ENCODE measurements at regions not wholly inside any gene's neighbourhood (a gene's known extent, or its start where the extent isn't known, plus 50 kb on each side); places are given as distances from the start of the nearest gene placed in this dataset.

GRCh38 chr13:50250401-50250800 is 235.2 kb downstream of the KCNRG start:
- Histone ChIP-seq H3K4me2 (ENCODE audit: insufficient read depth, insufficient read length, low read length) (no peak overlapping the region), H3K4ac (ENCODE audit: low read depth, low read length) (no peak overlapping the region), H2BK20ac (ENCODE audit: low read depth, low read length, poor library complexity, severe bottlenecking) (no peak overlapping the region), H4K91ac (ENCODE audit: insufficient read length, low read depth, low read length) (no peak overlapping the region), H3K9me3 (ENCODE audit: control insufficient read depth, low read depth, low read length) (no peaks in the 10 kb centered on the region), H2BK5ac (ENCODE audit: insufficient read length, low read length) (no peak overlapping the region), H3K56ac (ENCODE audit: insufficient read length, low read depth, low read length) (no peak overlapping the region), H2AFZ (ENCODE audit: low read length) (no peak overlapping the region), H2BK15ac (ENCODE audit: low read depth, low read length) (no peak overlapping the region), H3K4me1 (ENCODE audit: insufficient read depth, low read length) (no peaks in the 10 kb centered on the region), H2BK12ac (ENCODE audit: insufficient read length, low read depth, low read length) (no peak overlapping the region), H3K27me3 (ENCODE audit: insufficient read depth, low read length) (no peaks in the 10 kb centered on the region), H3K9ac (ENCODE audit: extremely low read depth, insufficient read length, low read length) (no peak overlapping the region), H3K27ac (ENCODE audit: insufficient read length, low read depth, low read length) (no peak overlapping the region), H3K23me2 (ENCODE audit: insufficient read length, low read depth, low read length, poor library complexity, severe bottlenecking) (no peaks in the 10 kb centered on the region), H4K20me1 (ENCODE audit: control insufficient read depth, insufficient read depth, insufficient read length) (no peaks in the 10 kb centered on the region), H3T11ph (ENCODE audit: low read length) (no peak overlapping the region), H4K8ac (replicated peaks; ENCODE audit: insufficient read length, low read depth, low read length) (no peak overlapping the region), H3K18ac (ENCODE audit: insufficient read length, low read depth, low read length) (no peak overlapping the region), H3K79me2 (ENCODE audit: insufficient read depth, low read length) (no peaks in the 10 kb centered on the region), H4K5ac (ENCODE audit: insufficient read length, low read depth, low read length) (no peak overlapping the region), H3K23ac (ENCODE audit: insufficient read length, low read depth, low read length) (no peak overlapping the region), H3K79me1 (ENCODE audit: insufficient read depth, low read depth, low read length, poor library complexity, severe bottlenecking) (no peaks in the 10 kb centered on the region), H2AK5ac (ENCODE audit: insufficient read length, low read length) (no peak overlapping the region), H2BK120ac (ENCODE audit: low read depth, low read length, poor library complexity, severe bottlenecking) (no peak overlapping the region), H3K14ac (ENCODE audit: insufficient read depth, low read length) (no peak overlapping the region)
- no peak for DNase-seq
- no peak for TF ChIP-seq CTCF (conservative IDR thresholded peaks at IDR 0.05)
- peaks cover 8 to 12% of the 10 kb centered on the region in 2 experiments for H3K4me1 Mint-ChIP-seq
- H3K9me3 Mint-ChIP-seq, result no peaks in the 10 kb centered on the region
- WGBS (ENCODE audit: extremely low coverage, insufficient read length, low lambda C conversion rate), result no CpG with 5 or more reads among the region's 7 CpGs
- H3K27ac Mint-ChIP-seq, result no peak overlapping the region
- H3K36me3 Mint-ChIP-seq (ENCODE audit: insufficient read depth in 1 of 3, low read depth in 3 of 3), result no peaks in the 10 kb centered on the region
- H3K4me3 Mint-ChIP-seq, result no peak overlapping the region
- peaks cover 3% of the 10 kb centered on the region for H3K27me3 Mint-ChIP-seq (ENCODE audit: low read depth)

Data from H9 (cell line).